ENCODE measurements at regions not wholly inside any gene's neighbourhood (a gene's known extent, or its start where the extent isn't known, plus 50 kb on each side); places are given as distances from the start of the nearest gene placed in this dataset.

GRCh38 chr9:119047513-119048307 is 321.5 kb downstream of the BRINP1 start:
- no peak for TF ChIP-seq NFYB (IDR thresholded peaks at IDR 0.05; ENCODE audit: insufficient read depth, low read depth, low read length)
- TF ChIP-seq ELK1 (IDR thresholded peaks at IDR 0.05; ENCODE audit: low read depth, low read length), result no peak
- TF ChIP-seq GATAD2B (conservative IDR thresholded peaks at IDR 0.05; ENCODE audit: low read depth), result no peak
- TF ChIP-seq CTCF (IDR thresholded peaks at IDR 0.05 in 2 of 3, conservative IDR thresholded peaks at IDR 0.05 in 1 of 3; ENCODE audit: control insufficient read depth in 2 of 3, extremely low read depth in 1 of 3, insufficient read depth in 1 of 3, low read depth in 3 of 3, low read length in 3 of 3), result no peak
- TF ChIP-seq STAT1 (conservative IDR thresholded peaks at IDR 0.05), result no peak

Measured in GM12878 (cell line).